Glutamatergic neuron (in vitro differentiated cells): ENCODE measurements at regions not wholly inside any gene's neighbourhood (a gene's known extent, or its start where the extent isn't known, plus 50 kb on each side); places are given as distances from the start of the nearest gene placed in this dataset.

Experiments
- DNase-seq: peaks from one replicate; pipeline ENCODE4 v3.0.0; 2022
- H3K27ac Mint-ChIP-seq: one replicate; pipeline ENCODE4 v1.8.0; 2020; ENCODE audit warnings: mild to moderate bottlenecking, mixed read lengths, inconsistent platforms; ENCODE audit not compliant: unreplicated experiment
- H3K27me3 Mint-ChIP-seq: one replicate; pipeline ENCODE4 v1.8.0; 2020; ENCODE audit warnings: mild to moderate bottlenecking, moderate library complexity, mixed read lengths, inconsistent platforms; ENCODE audit not compliant: unreplicated experiment
- H3K36me3 Mint-ChIP-seq: one replicate; pipeline ENCODE4 v1.8.0; 2020; ENCODE audit warnings: mild to moderate bottlenecking, mixed read lengths, inconsistent platforms; ENCODE audit not compliant: unreplicated experiment
- H3K4me1 Mint-ChIP-seq: one replicate; pipeline ENCODE4 v1.8.0; 2020; ENCODE audit warnings: mild to moderate bottlenecking, low read depth, mixed read lengths, inconsistent platforms; ENCODE audit not compliant: unreplicated experiment
- H3K4me3 Mint-ChIP-seq: one replicate; pipeline ENCODE4 v1.8.0; 2020; ENCODE audit warnings: mild to moderate bottlenecking, mixed read lengths, inconsistent platforms; ENCODE audit not compliant: unreplicated experiment
- H3K9me3 Mint-ChIP-seq: one replicate; pipeline ENCODE4 v1.8.0; 2020; ENCODE audit warnings: mild to moderate bottlenecking, moderate library complexity, mixed read lengths, inconsistent platforms; ENCODE audit not compliant: unreplicated experiment
- CTCF ChIP-seq: fragments of 200-600 bp; sonication (generic); IDR thresholded peaks from one replicate; pipeline ENCODE4 v1.5.0; 2021; ENCODE audit not compliant: partially characterized antibody, unreplicated experiment

DNA sequence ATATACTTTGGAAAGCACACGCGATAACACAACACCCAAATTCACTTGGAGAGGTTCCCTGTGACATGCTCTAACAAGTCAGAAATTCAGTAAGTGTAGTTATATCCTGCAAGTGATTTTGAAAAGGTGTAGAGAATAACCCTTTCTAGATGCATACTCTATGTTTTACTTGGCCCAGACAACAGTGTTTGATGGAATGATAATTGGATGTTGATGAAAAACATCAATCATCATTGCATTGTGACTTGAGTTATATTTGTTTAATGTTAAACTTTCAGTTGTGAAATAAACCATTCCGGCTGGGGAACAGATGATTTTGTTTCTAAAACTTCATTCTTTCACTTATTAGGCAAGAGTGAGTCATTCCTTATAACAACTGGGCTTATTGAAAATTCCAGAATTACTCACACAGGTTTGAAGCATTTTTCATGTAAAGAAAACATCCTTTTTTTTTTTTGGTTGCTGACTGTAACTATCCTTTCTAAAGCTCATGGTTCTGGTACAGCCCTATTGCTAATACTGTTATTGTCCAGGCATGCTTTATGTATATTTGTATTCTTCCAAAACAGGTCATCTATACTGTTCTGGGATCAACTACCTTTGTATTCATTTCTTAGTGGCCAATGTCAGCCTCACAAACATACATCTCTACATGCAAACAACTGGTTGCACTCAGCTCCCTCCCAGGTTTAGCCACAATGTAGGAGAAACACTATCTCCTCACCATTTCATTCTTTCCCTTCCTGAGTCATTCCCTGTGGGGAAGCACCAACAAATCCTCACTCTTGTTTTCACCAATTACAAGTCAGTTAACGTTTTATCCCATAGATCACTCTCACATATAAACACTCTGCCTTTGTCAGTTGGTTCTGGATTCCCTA, 121.2 kb upstream of the LRIG3 start:
- Mint-ChIP-seq H3K27me3 (no peaks in the 10 kb centered on the region), H3K36me3 (no peaks in the 10 kb centered on the region), H3K9me3 (no peaks in the 10 kb centered on the region), H3K4me1 (no peaks in the 10 kb centered on the region), H3K27ac (no peak overlapping the region), H3K4me3 (no peak overlapping the region)
- TF ChIP-seq CTCF: no peak
- DNase-seq: no peak

- no peaks in the 10 kb centered on the region for H3K27me3 Mint-ChIP-seq
- H3K36me3 Mint-ChIP-seq: no peaks in the 10 kb centered on the region
- TF ChIP-seq CTCF: no peak
- no peaks in the 10 kb centered on the region for H3K9me3 Mint-ChIP-seq
- no peaks in the 10 kb centered on the region for H3K4me1 Mint-ChIP-seq
- DNase-seq: no peak
- no peak overlapping the region for H3K4me3 Mint-ChIP-seq
- no peak overlapping the region for H3K27ac Mint-ChIP-seq
Observed at GRCh38 chr12:59040656-59041055, 120.4 kb upstream of the LRIG3 start.

DNA sequence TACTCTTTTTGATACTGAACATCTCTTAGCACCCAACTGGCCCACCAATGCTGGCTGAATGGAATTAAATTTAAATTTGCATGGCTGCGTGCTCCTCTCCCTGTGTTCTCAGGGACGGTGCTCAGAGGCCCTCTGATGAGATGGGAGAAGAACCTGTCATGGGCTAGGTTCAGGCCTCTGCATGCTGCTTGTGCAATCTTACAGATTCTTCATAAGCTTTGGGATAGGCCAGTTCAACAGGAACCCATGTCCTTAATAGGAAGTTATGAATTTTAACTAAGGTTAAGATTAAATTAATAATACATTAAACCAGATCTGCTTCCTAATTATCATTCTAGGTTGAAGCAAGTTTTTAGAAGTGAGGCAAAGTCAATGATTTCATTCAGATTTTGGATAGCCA, 119.7 kb upstream of the LRIG3 start:
- Mint-ChIP-seq H3K4me1 (no peaks in the 10 kb centered on the region), H3K36me3 (no peaks in the 10 kb centered on the region), H3K9me3 (no peaks in the 10 kb centered on the region), H3K27me3 (no peaks in the 10 kb centered on the region), H3K27ac (no peak overlapping the region), H3K4me3 (no peak overlapping the region)
- TF ChIP-seq CTCF: no peak
- no peak for DNase-seq

DNA sequence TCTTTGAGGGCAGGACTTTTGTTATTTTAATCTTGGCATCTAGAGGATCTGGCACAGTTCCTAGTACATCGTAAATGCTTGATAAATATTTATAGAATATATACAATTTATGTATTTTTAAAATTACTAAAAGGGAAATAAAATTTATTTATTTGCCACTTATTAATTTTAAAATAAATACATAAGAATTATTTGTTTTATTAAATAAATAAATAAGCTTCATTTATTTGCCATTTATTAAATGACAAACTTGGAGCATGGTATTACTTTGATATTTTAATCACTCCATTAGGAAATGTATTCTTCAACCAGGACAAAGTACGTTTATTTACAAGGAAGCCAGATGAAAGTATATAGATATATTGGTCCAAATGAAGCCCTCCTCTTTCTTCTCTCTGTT, 118.7 kb upstream of the LRIG3 start:
- no peak for TF ChIP-seq CTCF
- no peak overlapping the region for H3K27ac Mint-ChIP-seq
- no peaks in the 10 kb centered on the region for H3K36me3 Mint-ChIP-seq
- H3K9me3 Mint-ChIP-seq: no peaks in the 10 kb centered on the region
- H3K27me3 Mint-ChIP-seq: no peaks in the 10 kb centered on the region
- H3K4me1 Mint-ChIP-seq: no peaks in the 10 kb centered on the region
- DNase-seq: no peak
- no peak overlapping the region for H3K4me3 Mint-ChIP-seq

- no peak overlapping the region for H3K27ac Mint-ChIP-seq
Observed at GRCh38 chr12:59036973-59037762, 116.9 kb upstream of the LRIG3 start.

More at GRCh38 chr12:59036973-59037762, 116.9 kb upstream of the LRIG3 start:
- Mint-ChIP-seq H3K36me3 (no peaks in the 10 kb centered on the region), H3K9me3 (no peaks in the 10 kb centered on the region), H3K4me3 (no peak overlapping the region), H3K27me3 (no peaks in the 10 kb centered on the region), H3K4me1 (no peaks in the 10 kb centered on the region)
- no peak for DNase-seq
- no peak for TF ChIP-seq CTCF
